Central memory CD4-positive, alpha-beta T cell (primary cell): ENCODE measurements at regions not wholly inside any gene's neighbourhood (a gene's known extent, or its start where the extent isn't known, plus 50 kb on each side); places are given as distances from the start of the nearest gene placed in this dataset.
"Not testable (repeated sequence)": the region's sequence is repeated elsewhere in the genome, so short reads cannot be mapped to it uniquely, and the experiment has no call there.

ENCODE experiments used
- DNase-seq: peaks from one replicate; pipeline ENCODE4 v3.0.0; 2022

GRCh38 chr10:85407088-85407487, 959.5 kb downstream of the GRID1 start:
- DNase-seq, result no peak

GRCh38 chr10:85408388-85408787, 958.2 kb downstream of the GRID1 start:
- DNase-seq, result no peak

- DNase-seq, result not testable (repeated sequence)
Measured at GRCh38 chr10:85410586-85410985, 956.0 kb downstream of the GRID1 start.

- DNase-seq, result no peak
Measured at GRCh38 chr10:85413570-85413969, 953.0 kb downstream of the GRID1 start.

- no peak for DNase-seq
Measured at GRCh38 chr10:85420501-85421191, 945.9 kb downstream of the GRID1 start.

GRCh38 chr10:85421421-85421820, 945.2 kb downstream of the GRID1 start:
- no peak for DNase-seq

GRCh38 chr10:85429126-85429525, 937.5 kb downstream of the GRID1 start:
- DNase-seq, result no peak

- no peak for DNase-seq
Measured at GRCh38 chr10:85430991-85431390, 935.6 kb downstream of the GRID1 start.

- DNase-seq, result no peak
Measured at GRCh38 chr10:85433248-85433647, 933.3 kb downstream of the GRID1 start.

- DNase-seq, result no peak
Measured at GRCh38 chr10:85444868-85445267, 921.7 kb downstream of the GRID1 start.

GRCh38 chr10:85445702-85446101, 920.9 kb downstream of the GRID1 start:
- DNase-seq, result no peak

GRCh38 chr10:85446827-85447226, 919.8 kb downstream of the GRID1 start:
- DNase-seq, result no peak

- DNase-seq, result no peak
Measured at GRCh38 chr10:85447690-85448089, 918.9 kb downstream of the GRID1 start.

GRCh38 chr10:85448716-85449115, 917.9 kb downstream of the GRID1 start:
- DNase-seq, result no peak

GRCh38 chr10:85454386-85454785, 912.2 kb downstream of the GRID1 start:
- DNase-seq, result no peak

GRCh38 chr10:85457191-85457590, 909.4 kb downstream of the GRID1 start:
- no peak for DNase-seq

- DNase-seq, result no peak
Measured at GRCh38 chr10:85458324-85458723, 908.3 kb downstream of the GRID1 start.

GRCh38 chr10:85459906-85460305, 906.7 kb downstream of the GRID1 start:
- DNase-seq, result no peak

GRCh38 chr10:85464336-85464735, 902.3 kb downstream of the GRID1 start:
- no peak for DNase-seq

- no peak for DNase-seq
Measured at GRCh38 chr10:85477979-85478378, 888.6 kb downstream of the GRID1 start.

GRCh38 chr10:85490431-85490830, 876.2 kb downstream of the GRID1 start:
- no peak for DNase-seq

- no peak for DNase-seq
Measured at GRCh38 chr10:85491652-85492051, 874.9 kb downstream of the GRID1 start.

- DNase-seq, result no peak
Measured at GRCh38 chr10:85492684-85493083, 873.9 kb downstream of the GRID1 start.

- DNase-seq, result no peak
Measured at GRCh38 chr10:85493703-85494102, 872.9 kb downstream of the GRID1 start.

- not testable (repeated sequence) for DNase-seq
Measured at GRCh38 chr10:85504641-85505040, 862.0 kb downstream of the GRID1 start.
